Thoracic aorta (tissue), 2 donors: ENCODE measurements at regions not wholly inside any gene's neighbourhood (a gene's known extent, or its start where the extent isn't known, plus 50 kb on each side); places are given as distances from the start of the nearest gene placed in this dataset.

Experiments
- ATAC-seq: fragments of 150-250 bp; one replicate; pipeline ENCODE4 v1.8.0; 2017; ENCODE audit warnings: low read depth; ENCODE audit not compliant: insufficient number of reproducible peaks, low FRiP score
- DNase-seq: peaks from one replicate; pipeline ENCODE4 v3.0.0-alpha.2; 2020; ENCODE audit warnings: low spot score
- H3K27ac ChIP-seq, 2 donors: fragments of 200-600 bp; sonication (generic); 1 replicate in 1 of 2; 2 replicates in 1 of 2; pipeline ENCODE4 v1.5.1; 2016; ENCODE audit warnings: mild to moderate bottlenecking in 2 of 2, moderate library complexity in 2 of 2
- H3K27me3 ChIP-seq: fragments of 200-600 bp; sonication (generic); replicated peaks from 2 replicates; pipeline ENCODE4 v1.6.0; 2016; ENCODE audit warnings: mild to moderate bottlenecking; ENCODE audit not compliant: insufficient read depth
- H3K36me3 ChIP-seq: fragments of 200-600 bp; sonication (generic); one replicate; pipeline ENCODE4 v1.5.1; 2016
- H3K4me1 ChIP-seq, 2 donors: fragments of 200-600 bp; sonication (generic); 1 replicate in 1 of 2; 2 replicates in 1 of 2; pipeline versions ENCODE4 v1.5.1 to v1.6.0; 2016; ENCODE audit warnings: low read depth in 2 of 2, mild to moderate bottlenecking in 1 of 2; ENCODE audit not compliant: control insufficient read depth in 1 of 2
- H3K4me3 ChIP-seq: fragments of 200-600 bp; sonication (generic); 2 replicates; pipeline ENCODE4 v1.5.1; 2016; ENCODE audit warnings: mild to moderate bottlenecking
- H3K9me3 ChIP-seq: fragments of 200-600 bp; sonication (generic); 2 replicates; pipeline ENCODE4 v1.5.1; 2016
- CTCF ChIP-seq: fragments of 200-600 bp; sonication (generic); IDR thresholded peaks from one replicate; pipeline ENCODE4 v1.5.1; 2019; ENCODE audit warnings: antibody characterized with exemption

DNA sequence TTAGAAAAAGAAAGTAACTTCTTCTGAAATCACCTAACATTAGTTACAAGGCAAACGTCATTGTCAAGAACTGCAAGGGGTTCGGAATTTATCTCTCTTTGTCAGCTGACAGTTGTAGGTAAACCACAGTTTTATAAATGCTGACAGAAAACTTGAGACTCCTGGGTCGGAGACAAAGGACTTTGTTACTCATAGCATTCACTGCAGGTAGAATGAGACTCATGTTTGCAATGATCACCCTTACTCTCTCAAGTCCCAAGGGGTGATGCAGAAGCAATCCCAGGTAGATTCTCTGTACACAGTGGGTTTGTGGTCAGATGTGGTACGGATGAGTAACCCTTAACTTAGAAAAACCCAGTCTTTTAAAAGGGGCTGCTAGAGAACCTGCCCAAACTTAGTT, 757.8 kb downstream of the TRIB2 start:
- no peak for DNase-seq
- no peaks in the 10 kb centered on the region for H3K36me3 ChIP-seq
- no peak overlapping the region for H3K27ac ChIP-seq
- H3K4me3 ChIP-seq: no peak overlapping the region
- no peaks in the 10 kb centered on the region for H3K27me3 ChIP-seq
- ATAC-seq: no peak
- no peaks in the 10 kb centered on the region for H3K9me3 ChIP-seq
- TF ChIP-seq CTCF: no peak
- no peaks in the 10 kb centered on the region for H3K4me1 ChIP-seq

DNA sequence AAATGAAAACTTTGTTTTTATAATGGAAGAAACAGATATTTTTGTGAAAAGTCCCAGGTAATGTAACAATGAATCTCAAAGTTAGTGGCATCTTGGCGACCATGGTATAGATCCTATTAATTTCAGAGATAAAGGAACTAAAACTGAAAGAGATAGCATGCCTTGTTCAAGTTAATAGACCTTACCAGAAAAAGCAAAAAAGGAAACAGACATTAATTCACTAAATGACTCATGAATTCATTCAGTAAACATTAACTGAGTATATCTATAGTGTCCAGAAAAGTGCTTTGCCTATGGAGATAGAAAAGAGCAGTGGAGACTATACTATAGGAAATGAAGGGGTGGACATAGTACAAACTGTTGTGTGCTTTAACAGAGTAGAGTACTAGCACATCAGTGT, 763.3 kb downstream of the TRIB2 start:
- no peaks in the 10 kb centered on the region for H3K27me3 ChIP-seq
- no peak overlapping the region for H3K4me3 ChIP-seq
- no peaks in the 10 kb centered on the region for H3K36me3 ChIP-seq
- no peak for TF ChIP-seq CTCF
- no peak for ATAC-seq
- H3K9me3 ChIP-seq: no peaks in the 10 kb centered on the region
- H3K4me1 ChIP-seq: no peaks in the 10 kb centered on the region
- no peak overlapping the region for H3K27ac ChIP-seq
- no peak for DNase-seq

DNA sequence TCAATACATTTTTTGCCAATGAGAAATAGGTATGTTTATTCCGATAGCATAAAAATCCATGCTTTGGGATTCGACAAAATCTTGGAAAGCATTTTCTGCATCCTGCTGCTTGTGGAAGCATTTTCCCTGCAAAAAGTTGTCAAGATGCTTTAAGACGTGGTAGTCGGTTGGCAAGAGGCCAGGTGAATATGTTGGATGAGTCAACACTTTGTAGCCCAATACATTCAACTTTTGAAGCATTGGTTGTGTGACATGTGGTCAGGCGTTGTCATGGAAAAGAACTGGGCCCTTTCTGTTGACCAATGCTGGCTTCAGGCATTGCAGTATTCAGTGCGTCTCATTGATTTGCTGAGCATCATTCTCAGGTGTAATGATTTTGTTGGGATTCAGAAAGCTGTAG, 764.5 kb downstream of the TRIB2 start:
- H3K4me3 ChIP-seq: no peak overlapping the region
- ATAC-seq (no peak), DNase-seq (no peak)
- no peak overlapping the region for H3K27ac ChIP-seq
- H3K27me3 ChIP-seq: no peaks in the 10 kb centered on the region
- no peak for TF ChIP-seq CTCF
- H3K36me3 ChIP-seq: no peaks in the 10 kb centered on the region
- no peaks in the 10 kb centered on the region for H3K4me1 ChIP-seq
- H3K9me3 ChIP-seq: no peaks in the 10 kb centered on the region

DNA sequence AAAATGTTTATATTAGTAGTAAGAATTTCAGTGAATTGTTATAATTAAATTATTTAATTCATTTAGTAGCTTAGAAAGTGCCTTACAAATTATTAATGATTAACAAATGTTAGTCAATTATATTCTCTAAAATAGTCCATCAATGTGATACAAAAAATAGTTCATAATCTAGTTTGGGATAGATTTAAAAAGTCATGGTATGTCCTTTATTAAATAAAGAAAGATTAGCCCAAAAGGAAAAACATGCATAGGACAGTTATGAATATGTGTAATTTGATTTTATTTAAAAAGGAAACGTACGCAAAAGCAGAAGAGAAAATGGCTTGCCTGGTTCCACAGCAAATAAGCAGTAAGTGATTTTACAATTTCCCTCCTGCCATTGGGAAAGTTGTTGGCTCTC, 768.5 kb downstream of the TRIB2 start:
- DNase-seq (no peak), ATAC-seq (no peak)
- no peaks in the 10 kb centered on the region for H3K27me3 ChIP-seq
- no peak for TF ChIP-seq CTCF
- H3K9me3 ChIP-seq: no peaks in the 10 kb centered on the region
- no peaks in the 10 kb centered on the region for H3K4me1 ChIP-seq
- H3K27ac ChIP-seq: no peak overlapping the region
- H3K4me3 ChIP-seq: no peak overlapping the region
- H3K36me3 ChIP-seq: no peaks in the 10 kb centered on the region

DNA sequence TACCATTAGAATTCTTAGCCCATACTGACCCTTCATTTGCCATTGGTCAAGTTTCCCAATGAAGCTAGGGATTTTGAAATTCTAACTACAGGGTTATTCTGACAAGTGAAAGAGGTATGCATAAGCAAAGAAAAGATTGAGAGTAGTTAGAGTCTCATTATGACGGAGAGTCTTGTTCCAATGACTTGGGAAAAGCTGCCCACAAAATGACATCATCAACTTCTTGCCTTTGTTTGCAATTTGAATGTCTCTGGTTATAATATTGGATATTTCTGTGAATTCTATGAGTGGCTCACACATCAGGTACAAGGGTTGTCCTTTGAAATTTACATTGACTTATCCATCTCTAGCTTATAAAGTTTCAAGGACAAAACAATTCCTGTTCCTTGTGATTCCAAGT, 772.2 kb downstream of the TRIB2 start:
- ATAC-seq (no peak), DNase-seq (no peak)
- no peaks in the 10 kb centered on the region for H3K36me3 ChIP-seq
- TF ChIP-seq CTCF: no peak
- H3K27ac ChIP-seq: no peak overlapping the region
- no peaks in the 10 kb centered on the region for H3K4me1 ChIP-seq
- H3K9me3 ChIP-seq: no peaks in the 10 kb centered on the region
- H3K4me3 ChIP-seq: no peak overlapping the region
- no peaks in the 10 kb centered on the region for H3K27me3 ChIP-seq
